EL (cell line): ENCODE measurements at regions not wholly inside any gene's neighbourhood (a gene's known extent, or its start where the extent isn't known, plus 50 kb on each side); places are given as distances from the start of the nearest gene placed in this dataset.
"Not testable (repeated sequence)": the region's sequence is repeated elsewhere in the genome, so short reads cannot be mapped to it uniquely, and the experiment has no call there.

ENCODE experiments used
- DNase-seq: peaks from one replicate; pipeline ENCODE4 v3.0.0-alpha.2; 2016

GRCh38 chr6:21773576-21773968 is 180.0 kb downstream of the SOX4 start:
- DNase-seq = no peak

DNA sequence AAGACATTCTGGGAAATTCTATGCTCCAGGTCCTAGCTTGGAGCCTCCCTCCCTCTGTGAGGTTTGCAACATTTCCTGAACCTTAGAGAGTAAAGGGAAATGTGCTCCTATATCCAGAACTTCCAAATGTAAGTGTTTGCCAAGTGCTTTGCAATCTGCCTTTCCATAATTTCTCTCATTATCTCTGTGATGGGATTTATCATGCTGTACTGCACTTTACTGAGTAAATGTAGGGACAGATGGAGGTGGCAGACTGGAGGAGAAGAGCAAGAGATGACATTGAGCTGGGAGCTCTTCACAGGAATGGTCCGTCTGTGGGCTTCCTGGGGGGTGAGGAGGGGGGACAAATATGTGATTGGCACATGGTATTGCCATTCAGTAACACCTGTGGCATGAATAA is 184.3 kb downstream of the SOX4 start:
- no peak for DNase-seq

- DNase-seq = no peak
Observed at GRCh38 chr6:21780141-21780540, 186.6 kb downstream of the SOX4 start.

DNA sequence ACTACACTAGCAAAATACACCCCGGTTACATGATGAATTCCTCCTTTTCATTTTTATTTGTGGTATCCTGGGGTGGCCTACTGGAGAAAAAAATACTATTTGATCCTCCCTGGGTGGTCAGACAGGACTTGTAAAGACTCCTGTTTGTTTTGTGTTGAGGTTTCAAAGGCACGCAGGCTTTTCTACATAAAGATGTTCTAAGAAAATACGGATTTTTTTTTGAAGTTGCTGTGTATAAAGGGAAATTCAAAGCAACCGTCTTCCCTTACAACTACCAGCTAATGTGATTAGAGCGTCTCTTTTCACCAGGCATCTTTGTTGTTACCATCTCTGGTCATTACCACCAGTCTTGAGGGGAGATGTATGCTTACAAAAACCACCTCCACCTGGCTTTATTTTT is 187.1 kb downstream of the SOX4 start:
- DNase-seq = no peak

- no peak for DNase-seq
Observed at GRCh38 chr6:21781128-21781527, 187.6 kb downstream of the SOX4 start.

GRCh38 chr6:21785164-21785563 is 191.6 kb downstream of the SOX4 start:
- DNase-seq = no peak

DNA sequence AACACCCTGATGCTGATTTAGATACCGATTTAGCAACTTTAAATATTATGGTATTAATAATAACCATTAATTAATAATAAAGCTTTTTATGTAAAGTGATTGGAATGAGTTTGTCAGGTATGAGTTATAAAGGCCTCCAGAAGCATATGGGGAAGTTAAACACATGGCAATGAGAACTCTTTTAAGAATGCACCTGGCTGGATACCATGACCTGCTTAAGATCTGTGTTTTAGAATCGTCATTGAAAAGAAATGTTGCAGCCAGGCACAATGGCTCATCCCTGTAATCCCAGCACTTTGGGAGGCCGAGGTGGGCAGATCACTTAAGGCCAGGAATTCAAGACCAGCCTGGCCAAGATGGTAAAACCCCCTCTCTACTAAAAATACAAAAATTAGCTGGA is 197.5 kb downstream of the SOX4 start:
- DNase-seq = no peak

GRCh38 chr6:21791581-21791980 is 198.0 kb downstream of the SOX4 start:
- no peak for DNase-seq

- no peak for DNase-seq
Observed at GRCh38 chr6:21792177-21792576, 198.6 kb downstream of the SOX4 start.

GRCh38 chr6:21796979-21797378 is 203.4 kb downstream of the SOX4 start:
- DNase-seq = not testable (repeated sequence)

- no peak for DNase-seq
Observed at GRCh38 chr6:21798468-21798867, 204.9 kb downstream of the SOX4 start.

DNA sequence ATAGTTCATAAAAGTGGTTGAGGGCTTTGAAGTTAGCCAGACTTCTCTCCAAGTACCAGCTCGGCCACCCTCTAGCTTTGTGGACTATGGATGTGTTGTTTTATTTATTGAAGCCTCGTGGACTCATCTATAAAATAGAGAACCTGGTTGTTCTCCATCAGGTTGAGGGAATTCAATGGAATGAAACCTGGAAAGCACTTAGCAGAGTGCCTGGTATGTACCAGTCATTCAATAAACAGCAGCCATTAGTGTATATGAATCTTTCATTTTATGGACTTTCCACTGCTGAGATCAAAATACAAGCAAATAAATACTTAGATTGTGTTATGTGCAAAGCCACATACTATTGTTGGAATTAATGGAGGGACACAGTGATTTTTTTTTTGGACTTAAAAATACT is 206.8 kb downstream of the SOX4 start:
- no peak for DNase-seq

- peak; percentile 83 for DNase-seq
Observed at GRCh38 chr6:21800948-21801438, 207.4 kb downstream of the SOX4 start.

DNA sequence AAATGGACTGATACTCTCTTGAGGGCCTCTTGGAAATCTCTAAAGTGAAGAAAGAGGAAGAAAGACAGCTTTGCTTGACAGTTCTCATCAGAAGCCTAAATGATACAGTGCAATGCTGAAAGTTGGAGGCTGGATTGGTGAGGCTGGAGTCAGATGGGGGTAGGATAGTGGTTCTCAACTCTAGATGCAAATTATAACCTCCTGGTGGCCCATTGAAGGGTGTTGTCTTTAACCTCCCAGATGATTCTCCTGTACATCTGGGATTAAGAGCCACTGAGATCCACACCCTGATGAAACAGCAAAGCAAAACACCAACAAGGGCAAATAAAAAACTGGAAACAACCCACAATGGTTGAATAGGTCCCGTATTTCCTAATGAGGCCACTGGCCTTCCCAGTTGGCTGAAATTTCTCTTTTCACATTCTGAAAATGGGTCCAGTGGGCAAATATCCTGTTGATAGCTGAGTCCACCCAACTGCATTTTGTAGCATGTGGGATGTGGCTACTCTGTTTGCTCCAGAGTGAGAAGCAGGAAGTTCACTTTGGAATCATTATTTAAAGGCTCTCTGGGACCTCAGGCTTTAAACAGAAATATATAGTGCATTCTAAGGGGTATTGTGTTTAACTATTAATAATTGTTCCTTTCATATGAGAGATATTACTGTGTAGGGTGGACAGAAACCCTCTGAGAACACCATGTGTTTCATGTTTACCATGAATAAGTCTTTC is 208.1 kb downstream of the SOX4 start:
- DNase-seq = no peak

DNA sequence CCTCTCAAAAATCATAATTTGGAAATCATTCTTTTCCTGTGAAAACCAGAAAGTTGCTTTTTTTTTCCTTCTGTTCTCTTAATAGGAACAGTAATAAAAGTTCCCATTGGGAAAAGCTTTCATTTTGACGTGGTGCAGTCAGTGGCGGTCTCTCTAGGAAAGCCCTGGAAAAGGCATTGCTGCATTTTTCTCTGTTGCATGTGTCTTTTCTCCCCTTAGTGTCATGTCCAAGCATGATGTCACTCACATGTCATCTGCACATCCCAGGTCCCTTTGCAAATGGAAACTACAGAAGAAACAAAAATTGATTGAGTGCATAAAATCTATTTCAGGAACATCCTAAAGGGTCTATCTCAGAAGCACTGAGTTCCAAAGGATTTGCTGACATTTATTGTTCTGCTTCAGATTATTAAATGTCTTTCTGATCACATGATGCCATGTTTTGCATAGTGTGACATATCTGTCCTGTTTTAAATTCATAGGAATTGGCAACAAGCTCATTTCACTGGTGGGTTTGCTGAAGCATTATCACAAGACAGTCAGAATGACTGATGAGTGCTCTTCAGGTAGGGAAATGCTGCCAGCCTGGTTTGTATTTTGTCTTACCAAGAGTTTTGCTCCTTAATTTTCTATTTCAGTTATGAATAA is 208.7 kb downstream of the SOX4 start:
- no peak for DNase-seq

DNA sequence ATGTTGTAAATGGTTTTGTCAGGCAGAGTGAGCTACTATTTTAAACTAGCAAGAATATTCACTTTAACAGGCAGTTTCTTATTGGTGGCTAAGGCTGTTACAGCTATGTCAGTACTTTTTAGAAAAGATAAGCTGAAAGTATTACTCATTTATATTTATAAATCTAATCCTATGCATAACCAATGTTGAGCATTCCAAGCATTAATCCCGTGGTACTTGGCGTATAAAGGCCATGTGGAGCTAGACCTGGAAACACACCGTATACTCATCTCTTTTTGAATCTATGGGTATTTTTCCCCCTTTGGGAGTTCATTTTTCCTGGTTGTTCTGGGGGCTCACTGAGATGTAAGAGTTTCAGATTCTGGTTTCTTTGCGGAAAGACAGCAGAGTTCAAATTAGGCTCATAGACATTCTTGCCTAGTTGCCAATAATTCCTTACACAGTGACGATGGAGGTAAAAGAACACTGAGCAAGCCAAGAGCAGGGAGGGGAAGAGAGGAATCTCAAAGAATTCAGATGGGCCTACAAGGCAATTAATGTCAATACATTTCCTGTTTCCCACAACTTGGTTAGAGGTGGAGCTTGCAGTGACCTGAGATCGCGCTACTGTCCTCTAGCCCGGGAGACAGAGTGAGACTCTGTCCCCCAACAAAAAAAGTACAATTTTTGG is 211.5 kb downstream of the SOX4 start:
- DNase-seq = no peak

DNA sequence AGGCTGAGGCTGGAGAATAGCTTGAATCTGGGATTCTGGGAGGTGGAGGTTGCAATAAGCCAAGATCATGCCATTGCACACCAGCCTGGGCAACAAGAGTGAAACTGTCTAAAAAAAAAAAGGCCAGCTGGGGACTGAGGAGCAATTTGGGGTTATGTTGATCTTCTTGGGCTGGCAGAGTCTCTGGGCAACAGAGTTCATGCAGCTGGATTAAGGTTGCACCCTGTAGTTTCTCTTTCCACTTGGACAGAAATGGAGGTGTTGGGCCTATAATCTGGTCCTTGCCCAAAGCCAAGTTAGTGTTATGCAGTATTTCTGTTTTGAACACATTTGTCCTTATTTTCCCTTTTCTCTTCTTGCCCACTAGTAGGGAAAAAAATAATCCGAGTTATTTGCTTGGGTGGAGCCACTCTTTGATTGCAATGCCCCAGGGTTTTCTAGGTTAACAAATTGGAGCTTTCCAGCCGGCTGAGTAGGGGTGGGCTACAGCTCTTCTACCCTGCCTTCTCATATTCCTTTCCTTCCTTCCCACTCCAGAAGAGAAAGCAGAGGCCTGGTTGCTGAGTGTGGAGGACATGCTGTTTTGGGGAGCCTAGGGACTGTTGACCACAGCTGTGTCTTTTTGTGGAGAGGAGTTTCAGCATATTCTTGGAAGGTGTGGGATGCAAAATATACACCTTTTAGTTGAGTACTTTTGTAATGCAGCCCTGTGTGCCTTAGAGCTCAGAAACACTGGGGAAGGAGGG is 213.9 kb downstream of the SOX4 start:
- no peak for DNase-seq

- peak; percentile 69 for DNase-seq
Observed at GRCh38 chr6:21808045-21808470, 214.5 kb downstream of the SOX4 start.

- no peak for DNase-seq
Observed at GRCh38 chr6:21808551-21809242, 215.1 kb downstream of the SOX4 start.

- no peak for DNase-seq
Observed at GRCh38 chr6:21811484-21811883, 217.9 kb downstream of the SOX4 start.

DNA sequence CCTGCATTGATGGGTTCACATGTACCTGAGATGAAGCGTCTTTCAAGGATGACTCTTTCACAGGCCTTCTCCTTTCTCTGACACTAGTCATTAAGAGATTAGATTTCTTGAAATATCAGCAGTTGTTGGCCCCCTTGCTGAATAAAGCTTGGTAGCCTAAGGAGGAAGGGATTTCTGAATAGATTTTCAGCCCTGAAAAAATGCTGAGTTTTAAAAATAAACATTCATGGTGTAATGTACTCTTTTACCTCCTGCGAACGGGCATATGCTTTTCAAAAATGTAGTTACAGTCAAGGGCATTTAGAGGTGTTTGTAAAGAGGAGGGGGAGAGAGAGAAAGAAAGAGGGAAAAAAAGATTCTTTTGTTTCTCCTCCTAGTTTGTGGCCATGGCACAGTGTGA is 222.7 kb downstream of the SOX4 start:
- no peak for DNase-seq

DNA sequence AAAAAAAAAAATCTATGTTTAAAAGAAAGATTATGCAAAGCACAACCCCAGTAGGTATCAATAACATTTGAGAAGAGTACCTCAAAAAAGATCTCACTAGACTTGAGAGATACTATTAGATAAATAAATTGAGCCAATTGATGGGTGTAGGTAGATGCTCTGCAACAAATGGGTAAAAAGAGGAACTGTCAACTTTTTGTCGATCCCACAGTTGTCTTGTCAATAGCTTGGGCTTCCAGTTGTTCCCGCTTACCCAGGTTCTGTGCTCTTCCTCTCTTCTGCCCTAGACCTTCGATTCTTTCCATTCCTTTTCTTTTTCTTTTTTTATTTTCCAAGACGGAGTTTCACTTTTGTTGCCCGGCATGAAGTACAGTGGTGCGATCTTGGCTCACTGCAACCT is 226.9 kb downstream of the SOX4 start:
- no peak for DNase-seq

DNA sequence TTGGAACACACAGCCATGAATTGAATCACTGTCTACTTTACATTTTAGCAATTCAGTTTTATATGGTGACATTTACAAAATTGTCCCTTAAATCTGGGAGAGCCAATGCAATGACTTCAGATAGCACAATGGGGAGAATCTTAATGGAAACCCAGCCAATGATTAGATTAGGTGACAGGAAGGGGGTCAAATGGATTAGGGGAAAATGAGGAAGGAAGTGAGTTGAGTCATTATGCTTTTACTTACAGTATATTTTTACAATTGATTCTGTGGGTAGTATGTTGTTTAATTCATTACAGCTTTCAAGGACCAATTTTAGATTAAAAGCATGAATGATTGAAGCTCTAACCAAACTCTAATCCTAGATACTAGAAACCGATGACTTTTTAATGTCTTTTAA is 229.8 kb downstream of the SOX4 start:
- DNase-seq = no peak
